GM19395 (cell line): ENCODE measurements at regions not wholly inside any gene's neighbourhood (a gene's known extent, or its start where the extent isn't known, plus 50 kb on each side); places are given as distances from the start of the nearest gene placed in this dataset.
"Not testable (repeated sequence)": the region's sequence is repeated elsewhere in the genome, so short reads cannot be mapped to it uniquely, and the experiment has no call there.

Source experiments
- ATAC-seq: cut with Tn5 transposase; IDR thresholded peaks from one replicate; pipeline ENCODE4 v1.9.1; 2021; ENCODE audit warnings: mild to moderate bottlenecking, moderate library complexity; ENCODE audit not compliant: unreplicated experiment

GRCh38 chr4:54993473-54994026 is 131.8 kb downstream of the KDR start:
- ATAC-seq = not testable (repeated sequence)

- ATAC-seq = no peak
Measured at GRCh38 chr4:54992266-54992665, 133.1 kb downstream of the KDR start.

GRCh38 chr4:54988655-54989054 is 136.7 kb downstream of the KDR start:
- no peak for ATAC-seq

GRCh38 chr4:54986095-54986846 is 139.1 kb downstream of the KDR start:
- no peak for ATAC-seq

GRCh38 chr4:54976682-54977081 is 148.7 kb downstream of the KDR start:
- no peak for ATAC-seq

GRCh38 chr4:54976031-54976430 is 149.4 kb downstream of the KDR start:
- no peak for ATAC-seq

GRCh38 chr4:54973784-54974183 is 151.6 kb downstream of the KDR start:
- no peak for ATAC-seq

GRCh38 chr4:54971474-54971950 is 153.9 kb downstream of the KDR start:
- ATAC-seq = peak; percentile 77

- ATAC-seq = no peak
Measured at GRCh38 chr4:54967289-54967688, 158.1 kb downstream of the KDR start.

GRCh38 chr4:54961357-54961975 is 163.9 kb downstream of the KDR start:
- no peak for ATAC-seq

GRCh38 chr4:54959651-54960116 is 165.7 kb downstream of the KDR start:
- ATAC-seq = no peak

- ATAC-seq = no peak
Measured at GRCh38 chr4:54959131-54959530, 166.3 kb downstream of the KDR start.

GRCh38 chr4:54958236-54958635 is 167.2 kb downstream of the KDR start:
- ATAC-seq = no peak

GRCh38 chr4:54954656-54955388 is 170.6 kb downstream of the KDR start:
- ATAC-seq = no peak

- ATAC-seq = no peak
Measured at GRCh38 chr4:54946741-54947140, 178.7 kb downstream of the KDR start.

GRCh38 chr4:54945838-54946237 is 179.6 kb downstream of the KDR start:
- ATAC-seq = peak; percentile 50

GRCh38 chr4:54942721-54943120 is 182.7 kb downstream of the KDR start:
- ATAC-seq = peak; percentile 48

- ATAC-seq = peak; percentile 82
Measured at GRCh38 chr4:54941994-54942552, 183.3 kb downstream of the KDR start.

GRCh38 chr4:54940996-54941865 is 184.2 kb downstream of the KDR start:
- no peak for ATAC-seq

- ATAC-seq = no peak
Measured at GRCh38 chr4:54937501-54937900, 187.9 kb downstream of the KDR start.
